IMR-90 (cell line): ENCODE measurements at regions not wholly inside any gene's neighbourhood (a gene's known extent, or its start where the extent isn't known, plus 50 kb on each side); places are given as distances from the start of the nearest gene placed in this dataset.

ENCODE experiments used
- ATAC-seq: fragments of 200-7000 bp; cut with Tn5 transposase; 2 replicates; pipeline ENCODE4 v1.9.1; 2020; ENCODE audit warnings: low read depth, mild to moderate bottlenecking, moderate library complexity
- BruUV-seq: library from RNA; stranded (reverse); fragments of 400-500 nt; replicated peaks from 2 replicates; lab custom pipeline; 2021; lab: Mats Ljungman, UMichigan
- CTCF ChIA-PET: fragments of 300-600 bp; formaldehyde crosslinking; extraction: SDS; loops from one replicate; lab custom pipeline; 2021; ENCODE audit warnings: antibody characterized with exemption; lab: Yijun Ruan, JAX
- POLR2A ChIA-PET: fragments of 300-600 bp; sonication (Branson Sonifier 250); formaldehyde crosslinking; loops from one replicate; lab custom pipeline; 2022; ENCODE audit warnings: antibody characterized with exemption; ENCODE audit not compliant: unreplicated experiment; lab: Charles Lee
- DNase-seq: peaks from one replicate; pipeline ENCODE4 v3.0.0; 2013
- H2AFZ ChIP-seq: replicated peaks from 2 replicates; pipeline ENCODE3; 2013; ENCODE audit warnings: low read length, mild to moderate bottlenecking; ENCODE audit not compliant: poor library complexity
- H2AK5ac ChIP-seq: 2 replicates; pipeline ENCODE4 v1.6.1; 2013; ENCODE audit warnings: low read depth, low read length, inconsistent platforms
- H2AK9ac ChIP-seq: replicated peaks from 2 replicates; pipeline ENCODE3; 2013; ENCODE audit warnings: mild to moderate bottlenecking, low read depth, low read length, moderate library complexity; ENCODE audit not compliant: poor library complexity
- H2BK120ac ChIP-seq: 2 replicates; pipeline ENCODE4 v1.6.1; 2013; ENCODE audit warnings: low read depth, low read length, inconsistent platforms
- H2BK15ac ChIP-seq: 3 replicates; pipeline ENCODE4 v1.6.1; 2013; ENCODE audit warnings: low read depth, low read length, inconsistent platforms
- H2BK20ac ChIP-seq: 2 replicates; pipeline ENCODE4 v1.6.1; 2013; ENCODE audit warnings: low read depth, mild to moderate bottlenecking, inconsistent platforms, low read length, moderate library complexity
- H2BK5ac ChIP-seq: 2 replicates; pipeline ENCODE4 v1.6.1; 2013; ENCODE audit warnings: mild to moderate bottlenecking, low read depth, low read length, inconsistent platforms; ENCODE audit not compliant: poor library complexity, severe bottlenecking
- H3K14ac ChIP-seq: replicated peaks from 2 replicates; pipeline ENCODE4 v1.6.1; 2013; ENCODE audit warnings: low read depth, low read length, inconsistent platforms
- H3K18ac ChIP-seq: 2 replicates; pipeline ENCODE4 v1.6.1; 2013; ENCODE audit warnings: low read depth, low read length, control low read depth
- H3K23ac ChIP-seq: 2 replicates; pipeline ENCODE4 v1.6.1; 2013; ENCODE audit warnings: low read depth, low read length, inconsistent platforms
- H3K27ac ChIP-seq: 2 replicates; pipeline ENCODE4 v1.5.1; 2013; ENCODE audit warnings: mild to moderate bottlenecking, control low read depth, low read length; ENCODE audit not compliant: insufficient read depth
- H3K27me3 ChIP-seq: 2 replicates; pipeline ENCODE4 v1.6.1; 2013; ENCODE audit warnings: low read length; ENCODE audit not compliant: control insufficient read depth, insufficient read depth
- H3K36me3 ChIP-seq: 2 replicates; pipeline ENCODE4 v1.6.1; 2013; ENCODE audit warnings: low read length, mixed read lengths; ENCODE audit not compliant: control insufficient read depth, insufficient read depth
- H3K4ac ChIP-seq: 2 replicates; pipeline ENCODE4 v1.6.1; 2013; ENCODE audit warnings: low read depth, low read length, inconsistent platforms
- H3K4me1 ChIP-seq: 2 replicates; pipeline ENCODE4 v1.6.1; 2013; ENCODE audit warnings: low read length, mixed read lengths; ENCODE audit not compliant: control insufficient read depth, insufficient read depth
- H3K4me2 ChIP-seq: 2 replicates; pipeline ENCODE4 v1.6.1; 2013; ENCODE audit warnings: low read depth, mild to moderate bottlenecking, control low read depth, low read length, moderate library complexity
- H3K4me3 ChIP-seq: 2 replicates; pipeline ENCODE4 v1.5.1; 2013; ENCODE audit warnings: low read depth, mild to moderate bottlenecking, control low read depth, low read length, moderate library complexity; ENCODE audit not compliant: insufficient read depth
- H3K56ac ChIP-seq: 2 replicates; pipeline ENCODE4 v1.6.1; 2013; ENCODE audit warnings: low read length, inconsistent platforms; ENCODE audit not compliant: insufficient read depth; ENCODE audit errors: extremely low read depth
- H3K79me1 ChIP-seq, 2 experiments: 2 replicates each; pipeline ENCODE4 v1.6.1; 2013; ENCODE audit warnings: low read length in 2 of 2, inconsistent platforms in 1 of 2, low read depth in 1 of 2
- H3K9ac ChIP-seq: 2 replicates; pipeline ENCODE4 v1.6.1; 2013; ENCODE audit warnings: low read depth, low read length, control low read depth
- H3K9me1 ChIP-seq: 2 replicates; pipeline ENCODE4 v1.6.1; 2013; ENCODE audit warnings: low read length, inconsistent platforms; ENCODE audit not compliant: insufficient read depth
- H3K9me3 ChIP-seq: 2 replicates; pipeline ENCODE4 v1.6.1; 2013; ENCODE audit warnings: low read length; ENCODE audit not compliant: control insufficient read depth, insufficient read depth
- H4K20me1 ChIP-seq: 2 replicates; pipeline ENCODE4 v1.6.1; 2013; ENCODE audit warnings: low read length, inconsistent platforms; ENCODE audit not compliant: insufficient read depth
- H4K5ac ChIP-seq: 2 replicates; pipeline ENCODE4 v1.6.1; 2013; ENCODE audit warnings: mild to moderate bottlenecking, low read depth, low read length, control low read depth
- H4K8ac ChIP-seq, 2 experiments: 2 replicates each; pipeline ENCODE4 v1.6.1; 2013; ENCODE audit warnings: low read depth in 2 of 2, low read length in 2 of 2, control low read depth in 1 of 2, inconsistent platforms in 1 of 2
- H4K91ac ChIP-seq: 2 replicates; pipeline ENCODE4 v1.6.1; 2013; ENCODE audit warnings: low read depth, low read length, inconsistent platforms; ENCODE audit not compliant: insufficient read depth
- BHLHE40 ChIP-seq: fragments of 150-350 bp; IDR thresholded peaks from 2 replicates; pipeline ENCODE4 v1.6.1; 2016; ENCODE audit warnings: mild to moderate bottlenecking, low read depth, low read length
- CTCF ChIP-seq: conservative IDR thresholded peaks from 2 replicates; pipeline ENCODE4 v1.5.1; 2012; ENCODE audit warnings: mild to moderate bottlenecking, low read depth, low read length, improper control_type of control experiment
- MXI1 ChIP-seq: IDR thresholded peaks from 2 replicates; pipeline ENCODE4 v1.6.1; 2012; ENCODE audit warnings: low read depth, mild to moderate bottlenecking, low read length, moderate library complexity, borderline replicate concordance
- NFE2L2 ChIP-seq: fragments of 150-350 bp; IDR thresholded peaks from 2 replicates; pipeline ENCODE4 v1.6.1; 2016; ENCODE audit warnings: low read depth, mild to moderate bottlenecking, low read length
- RAD21 ChIP-seq: IDR thresholded peaks from 2 replicates; pipeline ENCODE4 v1.6.1; 2012; ENCODE audit warnings: low read length, improper control_type of control experiment
- RFX5 ChIP-seq: IDR thresholded peaks from 2 replicates; pipeline ENCODE4 v1.8.0; 2012; ENCODE audit warnings: low read depth, mild to moderate bottlenecking, low read length, moderate library complexity
- SMC3 ChIP-seq: fragments of 150-350 bp; IDR thresholded peaks from 2 replicates; pipeline ENCODE4 v1.6.1; 2016; ENCODE audit warnings: low read depth, mild to moderate bottlenecking, antibody characterized with exemption, low read length, moderate library complexity
- WGBS, 2 experiments: methylation state at CpG; one replicate each; pipeline versions ENCODE4 v1.1.5 to v1.1.7; 2013; ENCODE audit warnings: missing lambda C conversion rate in 2 of 2; ENCODE audit not compliant: insufficient read length in 1 of 2; ENCODE audit errors: extremely low coverage in 2 of 2; 5-methylcytosine and 5-hydroxymethylcytosine counted together
- dilution Hi-C: fragments of 300-500 bp; cut with HindIII; formaldehyde crosslinking; loops from one replicate; pipeline ENCODE4 v1.14.3; 2018; ENCODE audit warnings: low sequenced_read_pairs; ENCODE audit not compliant: unreplicated experiment
- in situ Hi-C: fragments of 300-500 bp; cut with MboI; formaldehyde crosslinking; loops from 3 replicates; pipeline ENCODE4 v1.14.3; 2019; ENCODE audit warnings: low sequenced_read_pairs, inconsistent platforms, mixed read lengths
- intact Hi-C: fragments of 100-400 bp; cut with micrococcal nuclease; formaldehyde crosslinking; loops from 2 replicates; pipeline ENCODE4 v1.10.0; 2022

- no peaks in the 10 kb centered on the region for H3K9me3 ChIP-seq
- H4K5ac ChIP-seq = no peak overlapping the region
- no peak overlapping the region for H4K91ac ChIP-seq
- intact Hi-C loops = loop anchor here (5.0 to 10.0 kb wide), 3 partner anchors 760 to 1850 kb away; no protein-coding TSS in a partner anchor
- peak overlapping the region; percentile 14 for H2AFZ ChIP-seq
- H3K9me1 ChIP-seq = no peaks in the 10 kb centered on the region
- no peak overlapping the region for H2BK5ac ChIP-seq
- dilution Hi-C loops = no loop called here
- H2AK5ac ChIP-seq = no peak overlapping the region
- peaks cover 8% of the 10 kb centered on the region for H3K27me3 ChIP-seq
- no TSS peak for BruUV-seq
- TF ChIP-seq RAD21 (peak; percentile 62), NFE2L2 (no peak), MXI1 (no peak), RFX5 (no peak), SMC3 (peak; percentile 36), CTCF (peak; percentile 52), BHLHE40 (no peak)
- ChIA-PET CTCF (interaction anchor here (0.9 kb wide), 1 partner anchor 1851 kb away, joined by 3 read pairs; no protein-coding TSS in a partner anchor), POLR2A (no interaction called here)
- 67% methylated on average over 2 of the region's 9 CpGs; no CpG with 5 or more reads in 1 of the 2 experiments for WGBS, 2 experiments
- ATAC-seq = peak; percentile 96
- no peak overlapping the region for H2AK9ac ChIP-seq
- H3K4ac ChIP-seq = no peak overlapping the region
- H3K9ac ChIP-seq = no peak overlapping the region
- H3K56ac ChIP-seq = no peak overlapping the region
- no peak overlapping the region for H2BK20ac ChIP-seq
- H3K27ac ChIP-seq = no peak overlapping the region
- H2BK120ac ChIP-seq = no peak overlapping the region
- no peak overlapping the region for H3K14ac ChIP-seq
- H3K18ac ChIP-seq = no peak overlapping the region
- no peak overlapping the region for H3K4me2 ChIP-seq
- H2BK15ac ChIP-seq = no peak overlapping the region
- H4K20me1 ChIP-seq = no peaks in the 10 kb centered on the region
- no peaks in the 10 kb centered on the region for H3K79me1 ChIP-seq
- in situ Hi-C loops = no loop called here
- H3K36me3 ChIP-seq = no peaks in the 10 kb centered on the region
- H3K4me1 ChIP-seq = no peaks in the 10 kb centered on the region
- H3K23ac ChIP-seq = no peak overlapping the region
- no peak overlapping the region for H4K8ac ChIP-seq
- peak; percentile 28 for DNase-seq
- H3K4me3 ChIP-seq = no peak overlapping the region
Observed at GRCh38 chr20:39112178-39112743, 150.1 kb downstream of the DHX35 start.
